SK-N-SH treated with all-trans-retinoic acid at 6 μM for 48 hours (cell line): ENCODE measurements at regions not wholly inside any gene's neighbourhood (a gene's known extent, or its start where the extent isn't known, plus 50 kb on each side); places are given as distances from the start of the nearest gene placed in this dataset.

Source experiments
- ATAC-seq: fragments of 200-7000 bp; cut with Tn5 transposase; 3 replicates; pipeline ENCODE4 v1.9.1; 2020; ENCODE audit warnings: mild to moderate bottlenecking, moderate library complexity
- ARNTL ChIP-seq: fragments of 450-650 bp; formaldehyde crosslinking; IDR thresholded peaks from 2 replicates; pipeline ENCODE4 v1.5.0; 2020; ENCODE audit warnings: low read depth, mild to moderate bottlenecking, moderate library complexity, borderline replicate concordance
- CREB5 ChIP-seq: fragments of 250-450 bp; sonication (Bioruptor Pico); IDR thresholded peaks from 2 replicates; pipeline ENCODE4 v1.5.1; 2020; ENCODE audit warnings: low read depth, mild to moderate bottlenecking, moderate library complexity
- CSDC2 ChIP-seq: fragments of 250-450 bp; sonication (Bioruptor Pico); IDR thresholded peaks from 2 replicates; pipeline ENCODE4 v1.5.0; 2020; ENCODE audit warnings: mild to moderate bottlenecking, moderate library complexity
- CSRNP3 ChIP-seq: fragments of 250-450 bp; sonication (Bioruptor Pico); IDR thresholded peaks from 2 replicates; pipeline ENCODE4 v1.5.1; 2021; ENCODE audit warnings: mild to moderate bottlenecking, moderate library complexity
- ESRRG ChIP-seq: fragments of 250-450 bp; sonication (Bioruptor Pico); IDR thresholded peaks from 2 replicates; pipeline ENCODE4 v1.6.1; 2021; ENCODE audit warnings: mild to moderate bottlenecking
- GLIS3 ChIP-seq: fragments of 250-450 bp; sonication (Bioruptor Pico); IDR thresholded peaks from 2 replicates; pipeline ENCODE4 v1.5.0; 2020; ENCODE audit warnings: mild to moderate bottlenecking, moderate library complexity
- ISL1 ChIP-seq: fragments of 250-450 bp; sonication (Bioruptor Pico); IDR thresholded peaks from 2 replicates; pipeline ENCODE4 v2.1.2; 2022; ENCODE audit warnings: mild to moderate bottlenecking, moderate library complexity
- OSR1 ChIP-seq: fragments of 250-450 bp; sonication (Bioruptor Pico); IDR thresholded peaks from 2 replicates; pipeline ENCODE4 v1.8.0; 2022; ENCODE audit warnings: moderate library complexity, mild to moderate bottlenecking, inconsistent platforms
- PATZ1 ChIP-seq: fragments of 250-450 bp; sonication (Bioruptor Pico); IDR thresholded peaks from 2 replicates; pipeline ENCODE4 v1.8.0; 2020; ENCODE audit warnings: mild to moderate bottlenecking, moderate library complexity, borderline replicate concordance
- POU6F1 ChIP-seq: fragments of 250-450 bp; sonication (Bioruptor Pico); IDR thresholded peaks from 2 replicates; pipeline ENCODE4 v1.8.0; 2021; ENCODE audit warnings: low read depth, mild to moderate bottlenecking, moderate library complexity, borderline replicate concordance
- PPARA ChIP-seq: fragments of 250-450 bp; sonication (Bioruptor Pico); IDR thresholded peaks from 2 replicates; pipeline ENCODE4 v1.5.0; 2020; ENCODE audit warnings: mild to moderate bottlenecking, borderline replicate concordance
- RARB ChIP-seq: fragments of 250-450 bp; sonication (Bioruptor Pico); IDR thresholded peaks from 2 replicates; pipeline ENCODE4 v1.8.0; 2021; ENCODE audit warnings: mild to moderate bottlenecking, moderate library complexity
- SNAI2 ChIP-seq: fragments of 250-450 bp; sonication (Bioruptor Pico); IDR thresholded peaks from 2 replicates; pipeline ENCODE4 v1.5.0; 2020; ENCODE audit warnings: mild to moderate bottlenecking, moderate library complexity
- TCF4 ChIP-seq: fragments of 250-450 bp; sonication (Bioruptor Pico); IDR thresholded peaks from 2 replicates; pipeline ENCODE4 v1.8.0; 2021; ENCODE audit warnings: mild to moderate bottlenecking, moderate library complexity, borderline replicate concordance
- TSHZ2 ChIP-seq: fragments of 250-450 bp; sonication (Bioruptor Pico); IDR thresholded peaks from 2 replicates; pipeline ENCODE4 v1.5.0; 2020; ENCODE audit warnings: mild to moderate bottlenecking, moderate library complexity
- ZFP3 ChIP-seq: fragments of 250-450 bp; sonication (Bioruptor Pico); IDR thresholded peaks from 2 replicates; pipeline ENCODE4 v1.5.0; 2020; ENCODE audit warnings: mild to moderate bottlenecking, moderate library complexity
- ZFP30 ChIP-seq: fragments of 450-650 bp; formaldehyde crosslinking; IDR thresholded peaks from 2 replicates; pipeline ENCODE4 v1.5.0; 2022; ENCODE audit warnings: mild to moderate bottlenecking, moderate library complexity
- ZNF70 ChIP-seq: fragments of 450-650 bp; formaldehyde crosslinking; IDR thresholded peaks from 2 replicates; pipeline ENCODE4 v1.5.0; 2020; ENCODE audit warnings: mild to moderate bottlenecking, moderate library complexity
- ZNF8 ChIP-seq: fragments of 450-650 bp; formaldehyde crosslinking; IDR thresholded peaks from 2 replicates; pipeline ENCODE4 v1.5.0; 2020; ENCODE audit warnings: mild to moderate bottlenecking, moderate library complexity

- TF ChIP-seq CREB5 = 0 out of 2 replicates have a peak, but pooled peaks have one; percentile 29
- TF ChIP-seq ISL1 (CRISPR knock-in tag) = peak; percentile 84
- no peak for TF ChIP-seq PPARA (CRISPR knock-in tag)
- TF ChIP-seq RARB (CRISPR knock-in tag) = no peak
- no peak for TF ChIP-seq ZNF8 (CRISPR knock-in tag)
- no peak for TF ChIP-seq ESRRG (CRISPR knock-in tag)
- no peak for TF ChIP-seq OSR1
- TF ChIP-seq CSRNP3 (CRISPR knock-in tag) = no peak
- TF ChIP-seq GLIS3 (CRISPR knock-in tag) = no peak
- TF ChIP-seq TCF4 = peak; percentile 28; the same call in 1 of the 2 replicates
- no peak for TF ChIP-seq ZFP30 (CRISPR knock-in tag)
- no peak for TF ChIP-seq ARNTL (CRISPR knock-in tag)
These were observed 127.4 kb upstream of the ADAMTS9 start (continued) for GRCh38 chr3:64815195-64815631.

GRCh38 chr3:64814351-64814750, 126.6 kb upstream of the ADAMTS9 start:
- no peak for ATAC-seq

GRCh38 chr3:64813326-64813725, 125.5 kb upstream of the ADAMTS9 start:
- no peak for ATAC-seq
- TF ChIP-seq POU6F1 (CRISPR knock-in tag) = no peak
- TF ChIP-seq OSR1 = no peak
- no peak for TF ChIP-seq SNAI2 (CRISPR knock-in tag)
- no peak for TF ChIP-seq CSRNP3 (CRISPR knock-in tag)
- TF ChIP-seq PATZ1 (CRISPR knock-in tag) = no peak

More at GRCh38 chr3:64814351-64814750, 126.6 kb upstream of the ADAMTS9 start:
- TF ChIP-seq ESRRG (CRISPR knock-in tag) (no peak), ZNF70 (CRISPR knock-in tag) (no peak), TSHZ2 (CRISPR knock-in tag) (no peak), PATZ1 (CRISPR knock-in tag) (no peak), CSDC2 (CRISPR knock-in tag) (no peak), ARNTL (CRISPR knock-in tag) (no peak), ISL1 (CRISPR knock-in tag) (no peak), ZFP3 (no peak)
